ENCODE measurements at regions not wholly inside any gene's neighbourhood (a gene's known extent, or its start where the extent isn't known, plus 50 kb on each side); places are given as distances from the start of the nearest gene placed in this dataset.
"Not testable (repeated sequence)": the region's sequence is repeated elsewhere in the genome, so short reads cannot be mapped to it uniquely, and the experiment has no call there.

DNA sequence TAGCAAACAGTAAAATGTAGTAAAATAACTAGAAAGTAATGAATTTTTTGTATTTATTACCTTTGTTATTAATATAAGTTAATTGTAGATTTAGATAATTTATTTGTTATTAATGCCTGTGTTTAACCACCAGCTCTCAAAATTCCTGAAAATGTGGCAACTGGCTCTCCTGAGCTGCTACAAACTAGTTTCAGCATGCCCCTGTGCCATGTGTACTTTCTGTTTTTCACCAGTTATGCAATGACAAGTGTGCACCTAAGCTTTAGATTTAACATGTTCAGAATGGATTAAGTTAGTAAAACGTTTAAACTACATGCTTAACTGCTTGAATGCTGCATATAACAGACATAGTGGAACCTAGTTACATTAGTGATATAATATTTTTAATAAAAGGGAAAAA lies 88.1 kb downstream of the POSTN start:
- DNase-seq (ENCODE audit: low spot score), result no peak

DNA sequence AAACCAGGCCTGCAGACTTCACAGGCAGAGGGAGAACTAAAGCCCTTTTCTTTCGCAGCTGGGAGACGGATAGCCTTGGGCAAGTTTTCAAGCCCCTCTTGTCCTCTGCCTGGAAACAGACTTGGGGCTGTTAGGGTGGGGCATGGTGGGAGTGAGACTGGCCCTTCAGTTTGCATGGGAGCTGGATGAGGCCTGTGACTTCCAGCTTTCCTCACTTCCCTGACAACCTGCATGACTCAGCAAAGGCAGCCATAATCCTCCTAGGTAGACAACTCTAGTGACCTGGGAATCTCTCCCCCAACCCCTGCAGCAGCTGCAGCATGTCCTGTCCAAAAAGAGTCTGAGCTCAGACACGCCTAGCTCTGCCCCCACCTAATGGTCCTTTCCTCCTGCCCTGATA lies 93.0 kb downstream of the POSTN start:
- DNase-seq (ENCODE audit: low spot score), result no peak

DNA sequence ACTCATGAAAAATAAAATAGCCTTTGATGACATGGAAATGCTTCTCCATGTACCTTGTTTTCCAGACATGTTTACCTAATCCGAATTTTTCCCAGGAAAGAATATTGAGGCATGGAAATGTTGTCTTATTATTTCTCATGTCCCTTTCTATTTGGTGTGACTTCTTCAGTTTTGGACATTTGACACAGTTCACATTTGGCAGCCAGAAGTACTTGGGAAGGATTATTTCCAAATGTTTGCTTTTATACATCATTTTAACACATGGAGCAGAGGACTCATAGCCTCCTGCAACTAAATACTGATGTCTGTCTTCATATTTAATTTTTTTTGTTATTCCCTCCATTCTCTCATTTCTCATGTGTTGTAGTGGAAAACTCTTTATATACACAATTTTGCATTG lies 94.3 kb downstream of the POSTN start:
- DNase-seq (ENCODE audit: low spot score), result no peak

DNA sequence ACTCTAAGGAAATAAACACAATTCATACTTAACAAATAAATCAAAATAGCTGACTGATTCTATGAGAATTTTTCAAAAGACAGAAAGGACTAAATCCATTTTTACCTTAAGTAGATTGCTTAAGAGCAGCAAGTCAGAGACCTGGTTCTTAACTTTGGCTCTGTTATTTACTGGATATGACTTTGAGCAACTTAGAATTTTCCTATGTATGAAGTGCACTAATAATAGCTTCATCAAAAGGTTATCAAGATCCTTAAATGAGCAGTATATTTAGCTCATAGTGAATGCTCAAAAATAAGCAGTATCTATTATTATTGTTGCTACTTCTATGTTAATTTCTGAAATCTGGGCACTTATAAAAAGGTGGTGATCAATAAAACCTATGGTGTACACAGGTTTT lies 95.3 kb downstream of the POSTN start:
- DNase-seq (ENCODE audit: low spot score), result no peak

DNA sequence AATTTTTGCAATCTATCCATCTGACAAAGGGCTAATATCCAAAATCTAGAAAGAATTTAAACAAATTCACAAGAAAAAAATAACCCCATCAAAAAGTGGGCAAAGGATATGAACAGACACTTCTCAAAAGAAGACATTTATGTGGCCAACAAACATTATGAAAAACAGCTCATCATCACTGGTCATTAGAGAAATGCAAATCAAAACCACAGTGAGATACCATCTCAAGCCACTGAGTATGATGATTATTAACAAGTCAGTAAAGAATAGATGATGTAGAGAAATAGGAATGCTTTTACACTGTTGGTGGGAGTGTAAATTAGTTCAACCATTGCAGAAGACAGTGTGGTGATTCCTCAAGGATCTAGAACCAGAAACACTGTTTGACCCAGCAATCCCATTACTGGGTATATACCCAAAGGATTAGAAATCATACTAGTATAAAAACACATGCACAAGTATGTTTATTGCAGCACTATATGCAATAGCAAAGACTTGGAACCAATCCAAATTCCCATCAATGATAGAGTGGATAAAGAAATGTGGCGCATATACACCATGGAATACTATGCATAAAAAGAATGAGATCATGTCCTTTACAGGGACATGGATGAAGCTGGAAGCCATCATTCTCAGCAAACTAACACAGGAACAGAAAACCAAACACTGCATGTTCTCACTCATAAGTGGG lies 96.1 kb downstream of the POSTN start:
- not testable (repeated sequence) for DNase-seq (ENCODE audit: low spot score)

DNA sequence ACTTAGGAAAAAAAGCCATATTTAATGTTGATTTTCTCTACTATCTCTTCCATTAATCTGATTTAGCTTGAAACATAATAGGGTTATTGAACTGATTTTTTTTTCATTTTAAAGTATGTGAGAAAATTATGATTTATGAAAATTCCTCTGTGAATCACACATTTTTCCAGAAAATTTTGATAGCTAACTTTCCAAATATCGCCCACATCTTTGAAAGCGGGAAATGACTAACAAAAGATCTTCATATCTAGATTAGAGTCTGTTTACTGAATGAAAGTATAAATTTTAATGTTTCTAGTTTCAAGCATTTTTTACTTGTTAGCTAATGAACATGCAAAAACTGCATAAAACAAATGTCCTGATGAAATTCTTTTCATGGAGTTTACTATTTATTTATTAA lies 97.4 kb downstream of the POSTN start:
- DNase-seq (ENCODE audit: low spot score), result no peak

DNA sequence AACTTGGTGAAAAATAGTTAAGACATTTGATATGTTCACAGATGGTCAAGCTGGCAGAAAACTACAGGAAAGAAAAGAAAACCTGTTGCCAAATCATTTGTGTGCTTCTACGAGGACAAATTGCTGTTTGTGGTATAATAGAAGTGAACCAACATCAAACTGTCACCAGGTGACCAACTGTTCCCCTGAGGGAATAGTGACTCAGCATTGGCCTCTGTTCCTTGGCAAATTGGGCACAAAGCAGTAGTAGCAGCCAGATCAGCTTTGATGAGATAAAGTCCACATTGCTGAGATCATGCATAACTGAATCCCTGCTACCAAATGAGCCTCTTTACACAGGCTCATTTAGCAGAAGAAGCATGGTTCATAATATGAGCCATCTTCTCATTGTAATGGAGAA lies 103.5 kb downstream of the POSTN start:
- DNase-seq (ENCODE audit: low spot score), result no peak

DNA sequence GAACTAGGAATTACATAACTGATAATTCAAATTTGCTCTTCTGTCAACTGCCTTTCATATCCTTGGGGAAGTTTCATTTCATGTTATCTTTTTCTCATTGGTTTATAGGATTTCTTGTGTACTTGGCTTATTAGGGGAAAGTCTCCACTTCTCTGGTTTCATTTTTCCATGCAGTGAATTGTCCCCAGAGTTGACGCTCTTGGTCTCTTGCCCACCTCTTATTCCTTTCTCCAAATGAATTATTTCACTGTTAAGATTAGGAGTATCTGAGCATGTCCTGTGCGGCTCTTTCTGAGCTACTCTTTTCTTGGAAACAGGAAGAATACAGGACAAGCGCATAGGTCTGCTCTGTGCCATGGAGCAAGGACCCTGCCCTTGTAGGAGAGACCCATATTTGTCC lies 104.8 kb downstream of the POSTN start:
- DNase-seq (ENCODE audit: low spot score), result no peak

DNA sequence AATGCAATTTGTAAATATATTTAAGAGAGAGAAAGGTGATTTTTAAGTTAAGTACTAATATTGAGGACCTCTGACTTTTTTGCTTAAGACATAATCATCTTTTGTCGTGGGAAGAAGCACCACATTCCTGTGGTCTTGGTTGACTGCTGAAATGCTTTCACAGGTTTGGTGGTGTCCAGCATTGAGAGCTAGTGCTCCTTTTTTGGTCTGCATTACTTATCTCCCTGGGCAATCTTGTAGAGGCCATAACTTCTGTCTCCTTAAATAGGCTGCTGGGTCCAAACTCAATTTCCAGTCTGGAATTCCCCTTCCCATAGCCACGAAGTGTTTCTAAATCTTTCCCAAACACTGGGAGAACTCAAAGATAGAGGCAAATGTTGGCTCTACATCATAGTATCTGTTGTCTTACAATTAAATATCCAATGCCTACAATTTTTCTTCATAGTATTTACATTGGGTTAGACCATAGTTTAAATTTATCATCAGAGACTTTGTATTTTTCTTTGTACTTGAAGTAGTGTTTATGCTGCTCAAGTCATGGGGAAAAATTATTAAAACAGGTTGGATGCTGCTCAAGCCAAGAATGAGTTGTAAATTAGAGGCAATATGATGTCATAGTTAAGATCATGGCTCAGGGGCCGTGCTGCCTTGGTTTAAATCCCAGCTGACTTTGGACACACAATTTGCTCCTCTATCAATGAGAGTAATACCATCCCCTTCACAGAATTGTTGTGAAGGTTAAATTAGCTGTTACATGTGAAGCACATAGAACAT lies 105.6 kb downstream of the POSTN start:
- DNase-seq (ENCODE audit: low spot score), result no peak

DNA sequence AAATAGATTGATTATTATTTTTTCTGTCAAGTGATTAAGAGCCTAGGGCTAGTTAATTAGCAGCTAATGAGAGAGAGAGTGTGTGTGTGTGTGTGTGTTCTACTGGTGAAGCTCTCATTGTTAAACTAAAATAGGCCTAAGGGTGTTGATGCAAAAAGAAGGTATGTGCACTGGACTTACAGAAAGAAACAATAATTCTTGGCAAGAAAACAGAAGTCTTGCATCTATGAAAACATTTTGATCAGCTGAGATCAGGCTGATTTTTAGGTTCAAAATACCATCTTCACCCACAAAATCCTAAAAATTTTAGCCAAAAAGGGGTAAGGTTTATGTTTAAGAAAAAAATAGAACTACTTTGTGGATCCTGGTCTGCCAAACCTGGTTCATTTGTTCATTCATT lies 106.5 kb downstream of the POSTN start:
- no peak for DNase-seq (ENCODE audit: low spot score)

DNA sequence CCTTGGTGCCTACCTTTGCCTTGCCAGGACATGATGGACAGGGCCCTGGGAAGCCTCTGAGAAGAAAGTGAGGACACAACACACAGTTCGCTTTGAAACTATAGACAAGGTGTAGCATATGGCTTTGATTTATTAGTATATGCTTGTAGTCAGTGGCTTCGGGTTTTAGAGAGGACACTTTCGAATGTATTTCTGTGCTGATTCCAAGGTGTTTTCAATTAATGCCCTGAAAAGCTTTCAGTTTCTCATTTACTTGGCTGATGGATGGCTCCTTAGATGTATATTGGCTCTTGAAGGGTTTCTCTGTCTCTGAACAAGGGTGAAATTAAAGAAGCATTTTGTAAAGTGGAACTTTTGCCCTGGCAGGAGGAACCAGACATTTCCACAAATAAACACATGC lies 106.9 kb downstream of the POSTN start:
- DNase-seq (ENCODE audit: low spot score), result no peak

DNA sequence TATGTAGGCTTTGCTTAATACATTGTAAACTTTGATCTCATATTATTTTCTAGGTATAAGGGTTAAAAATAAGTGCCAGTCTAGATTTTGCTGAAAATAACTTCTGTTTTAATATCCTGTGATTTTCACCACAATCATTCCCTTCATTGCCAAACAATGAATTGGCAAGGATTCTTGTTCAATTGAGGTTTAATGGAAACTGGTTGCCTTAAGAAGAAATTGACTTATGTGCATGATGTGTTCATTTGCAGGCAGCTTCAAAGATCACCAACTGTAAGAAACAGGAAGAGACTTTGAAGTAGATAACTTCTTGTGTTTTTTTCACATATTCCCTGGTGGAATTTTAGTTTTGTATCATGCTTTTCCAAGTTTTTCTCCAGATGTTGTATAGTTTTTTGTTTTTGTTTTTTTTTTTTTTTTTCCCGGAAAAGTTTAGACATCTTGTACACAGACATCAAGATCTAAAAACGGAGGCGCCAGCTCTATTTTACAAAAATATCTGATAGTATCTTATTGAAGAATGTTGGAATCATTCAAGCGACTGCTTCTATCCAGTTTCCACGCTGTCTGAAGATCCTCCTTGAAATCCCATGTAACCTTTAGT lies 108.3 kb downstream of the POSTN start:
- no peak for DNase-seq (ENCODE audit: low spot score)

DNA sequence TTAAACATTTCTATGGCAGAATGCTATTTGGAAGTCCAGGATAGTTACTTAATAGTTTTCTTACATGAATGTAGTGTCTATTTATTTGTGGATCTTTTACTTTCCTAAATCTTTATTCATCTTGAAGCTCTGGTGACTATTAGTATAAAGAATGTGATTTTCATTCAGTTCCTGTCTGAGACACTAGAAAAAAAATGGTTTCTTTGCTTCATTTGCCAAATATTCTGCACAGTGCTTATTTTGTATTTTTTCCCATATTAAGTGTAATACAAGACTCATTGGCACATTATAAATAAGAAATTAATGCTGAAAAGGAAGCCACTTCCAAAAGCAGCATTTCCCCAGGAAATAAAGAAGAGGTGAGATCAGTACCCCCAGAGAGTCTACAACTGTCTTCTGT lies 109.8 kb downstream of the POSTN start:
- no peak for DNase-seq (ENCODE audit: low spot score)

DNA sequence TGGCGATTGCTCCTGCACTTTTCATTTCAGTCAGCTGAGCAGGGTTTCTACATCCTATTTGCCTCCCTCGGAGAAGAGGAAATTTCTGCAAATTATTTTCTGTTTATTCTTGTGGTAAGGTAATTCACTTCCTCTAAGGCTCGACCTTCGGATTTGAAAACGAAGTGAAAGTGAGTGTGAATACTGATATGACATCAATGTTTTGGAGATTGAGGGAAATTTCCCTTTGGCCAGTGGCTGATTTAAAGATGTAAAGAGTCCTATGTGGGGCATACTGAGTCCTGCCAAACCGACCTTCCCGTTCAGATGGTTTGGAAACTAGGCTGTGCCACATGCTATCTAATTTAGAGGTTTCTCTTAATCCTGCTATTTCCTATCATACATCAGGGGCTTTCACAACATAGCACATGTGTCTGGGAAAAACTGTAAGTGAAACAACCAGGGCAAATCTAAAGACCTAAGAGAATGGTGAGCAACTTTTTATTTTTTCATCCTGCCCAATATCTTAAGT lies 112.3 kb downstream of the POSTN start:
- DNase-seq (ENCODE audit: low spot score), result no peak

DNA sequence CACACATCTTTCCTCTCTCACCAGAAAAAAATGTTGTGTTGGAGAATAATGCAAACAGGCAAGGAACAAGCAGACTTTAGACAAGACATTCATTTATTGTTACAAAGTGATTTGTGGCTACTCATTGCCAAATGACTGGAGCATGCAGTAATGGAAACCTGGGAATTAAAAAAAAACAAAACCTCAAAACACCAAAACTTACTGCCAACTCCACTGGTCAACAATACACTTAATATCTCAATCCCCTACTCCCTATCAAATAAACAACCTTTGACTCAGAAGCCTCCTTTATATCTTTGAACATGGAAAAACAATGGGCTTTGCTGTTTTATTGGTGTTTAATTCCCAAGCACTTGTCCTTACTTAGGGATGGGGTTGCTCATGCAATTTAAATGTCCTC lies 112.8 kb downstream of the POSTN start:
- DNase-seq (ENCODE audit: low spot score), result no peak

DNA sequence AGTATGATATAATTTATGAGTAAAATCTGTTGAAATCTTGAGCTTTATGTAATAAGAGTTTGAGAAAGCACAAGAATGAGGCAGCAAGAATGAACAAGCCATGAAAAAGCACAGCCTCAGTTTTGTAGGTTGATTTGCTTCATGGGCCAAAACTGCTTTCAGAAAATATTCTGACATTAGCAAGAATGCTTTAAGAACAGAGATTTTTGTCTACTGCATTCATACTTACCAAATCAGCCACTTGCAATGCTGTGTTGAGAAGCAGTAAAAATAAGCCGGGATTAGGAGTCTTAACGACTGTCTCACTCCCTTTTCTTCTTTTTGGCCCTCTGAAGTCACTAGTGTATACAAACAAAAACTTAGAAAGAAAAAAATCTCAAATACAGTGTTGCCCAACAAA lies 114.5 kb downstream of the POSTN start:
- DNase-seq (ENCODE audit: low spot score), result no peak

DNA sequence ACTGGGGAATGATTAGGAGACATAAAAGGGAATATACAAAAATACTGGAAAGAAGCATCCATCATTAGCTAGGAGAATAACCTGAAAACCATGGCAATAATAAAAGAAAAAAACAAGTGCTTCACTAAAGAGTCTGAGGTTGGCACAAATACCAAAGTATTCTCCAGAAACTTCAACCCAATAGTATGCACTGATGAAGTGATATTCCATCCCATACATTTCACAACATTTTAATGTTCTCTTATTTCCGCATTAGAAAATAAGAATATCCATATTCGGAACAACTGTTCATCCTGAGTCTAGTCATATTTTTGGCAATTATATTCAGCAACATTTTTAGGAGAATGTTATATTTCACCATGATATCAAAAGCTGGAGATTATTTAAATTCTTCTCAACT lies 116.2 kb downstream of the POSTN start:
- no peak for DNase-seq (ENCODE audit: low spot score)

DNA sequence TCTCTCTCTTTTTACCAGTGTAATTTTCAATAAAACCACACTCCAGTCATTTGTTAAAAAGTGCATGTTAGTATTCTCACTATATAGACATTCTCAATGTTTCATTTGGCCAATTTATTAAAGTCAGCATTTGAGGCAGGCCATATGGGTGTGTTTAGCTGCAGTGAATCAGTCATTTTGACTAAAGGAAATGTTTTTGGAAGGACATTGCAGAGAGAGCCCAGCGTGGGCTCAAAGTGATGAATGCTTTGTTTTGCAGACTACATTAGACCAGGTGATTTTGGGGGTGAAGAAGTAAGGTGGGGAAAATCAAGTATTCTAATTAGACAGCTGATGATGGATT lies 116.7 kb downstream of the POSTN start:
- DNase-seq (ENCODE audit: low spot score), result no peak

DNA sequence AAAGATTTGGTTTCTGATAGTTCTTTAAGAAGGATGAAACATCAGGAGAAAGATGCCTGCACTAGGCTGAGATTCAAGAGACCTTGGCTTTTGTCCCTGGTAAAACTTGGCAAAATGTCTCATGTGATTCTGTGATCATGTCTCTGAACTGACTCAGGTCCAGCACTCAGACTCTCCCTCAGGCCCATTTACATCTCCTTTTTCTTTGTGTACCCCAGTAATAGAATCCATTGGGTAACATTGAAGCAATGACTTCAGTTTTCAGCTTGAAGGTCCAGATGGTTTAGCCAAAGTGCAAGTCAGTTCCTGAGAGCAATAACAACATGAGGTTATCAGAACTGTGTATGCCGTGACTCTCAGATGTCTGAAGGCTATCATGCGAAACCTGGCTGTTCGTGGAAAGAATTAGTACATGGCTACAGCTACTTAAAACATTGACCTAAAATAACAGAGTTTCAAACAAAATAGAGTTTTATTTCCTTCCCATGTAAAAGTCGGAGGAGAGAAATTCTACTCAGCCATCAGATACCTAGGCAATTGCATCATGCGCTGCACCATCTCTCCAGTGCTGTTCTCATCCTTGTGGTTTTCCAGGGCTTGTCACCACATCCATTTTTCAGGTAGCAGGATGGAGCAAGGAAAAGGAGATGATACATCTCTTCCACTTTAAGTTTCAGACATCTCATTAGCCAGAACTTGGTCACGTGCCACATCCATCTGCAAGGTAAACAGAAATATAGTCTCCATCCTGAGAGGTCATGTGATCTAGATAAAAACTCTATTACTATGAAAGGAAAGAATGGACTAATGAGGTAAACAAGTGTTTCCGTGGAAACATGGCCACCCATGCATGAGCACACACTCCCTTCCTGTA lies 117.3 kb downstream of the POSTN start:
- DNase-seq (ENCODE audit: low spot score), result no peak

DNA sequence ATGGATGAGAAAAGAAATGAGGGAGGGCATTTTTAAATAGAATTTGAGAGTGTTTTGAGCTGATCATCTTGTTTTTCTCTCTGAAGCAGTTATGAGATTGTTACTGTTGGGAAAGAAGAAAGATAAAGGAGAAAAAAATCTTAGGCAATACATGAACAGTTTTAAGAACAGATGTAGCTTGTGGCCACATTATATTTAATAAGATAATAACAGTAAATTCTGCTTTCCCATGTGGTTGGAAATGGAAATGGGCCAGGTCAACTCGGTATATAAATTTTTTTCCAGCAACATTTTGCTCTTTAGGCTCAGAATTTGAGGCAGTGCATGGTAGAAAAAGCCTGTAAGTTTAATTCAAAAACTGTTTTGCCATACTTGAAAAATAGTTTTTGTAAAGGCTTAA lies 118.7 kb downstream of the POSTN start:
- no peak for DNase-seq (ENCODE audit: low spot score)

DNA sequence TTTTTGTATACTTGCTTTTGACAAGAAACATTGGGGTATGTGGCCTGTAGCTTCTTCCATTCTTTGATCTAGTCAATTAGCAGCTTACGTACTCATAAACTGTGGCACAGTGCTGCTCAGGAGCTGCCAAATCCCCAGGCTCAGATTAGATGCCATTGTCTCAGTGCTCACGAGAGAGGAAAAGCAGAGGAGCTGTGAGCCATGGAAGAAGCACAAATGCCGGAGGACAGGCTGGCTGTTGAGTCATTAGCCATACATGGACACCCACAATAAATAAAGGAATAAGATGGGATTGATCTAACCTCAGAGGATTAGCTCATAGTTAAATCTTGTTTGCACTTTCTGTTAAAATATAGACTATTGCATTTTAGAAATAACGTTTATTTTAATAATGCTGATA lies 121.7 kb downstream of the POSTN start:
- DNase-seq (ENCODE audit: low spot score), result no peak

DNA sequence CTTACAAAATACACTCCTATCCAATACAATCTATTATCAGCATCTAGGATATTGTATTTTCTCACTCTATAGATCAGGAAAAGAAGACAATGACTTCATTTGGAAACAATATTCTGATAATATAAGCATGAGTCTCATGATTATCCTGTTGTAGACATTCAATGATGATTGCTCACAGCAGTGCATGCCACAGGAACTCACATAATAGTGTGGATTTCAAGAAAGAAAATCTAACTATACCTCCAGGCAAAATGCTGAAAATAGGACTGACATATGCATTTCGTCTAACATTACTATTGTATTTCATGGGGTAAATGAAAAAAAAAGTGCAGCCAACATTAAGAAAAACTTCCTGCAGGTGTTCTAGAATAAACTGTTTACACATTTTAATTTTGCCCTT lies 122.6 kb downstream of the POSTN start:
- no peak for DNase-seq (ENCODE audit: low spot score)
